OCI-LY1 (cell line): ENCODE measurements at regions not wholly inside any gene's neighbourhood (a gene's known extent, or its start where the extent isn't known, plus 50 kb on each side); places are given as distances from the start of the nearest gene placed in this dataset.

Source experiments
- H2AFZ ChIP-seq: fragments of 200-600 bp; sonication (generic), shearing (Covaris generic); 2 replicates; pipeline ENCODE4 v1.6.0; 2014; ENCODE audit warnings: antibody characterized with exemption, mild to moderate bottlenecking, low read length
- H3F3A ChIP-seq: fragments of 200-600 bp; sonication (generic), shearing (Covaris generic); 2 replicates; pipeline ENCODE4 v1.6.0; 2014; ENCODE audit warnings: mild to moderate bottlenecking, antibody characterized with exemption, low read length, moderate library complexity; ENCODE audit not compliant: insufficient read depth
- H3K27ac ChIP-seq: fragments of 200-600 bp; sonication (generic); 2 replicates; pipeline ENCODE4 v1.5.1; 2014; ENCODE audit warnings: low read length, mixed run types, mild to moderate bottlenecking, low read depth; ENCODE audit not compliant: poor library complexity, severe bottlenecking
- H3K27me3 ChIP-seq: fragments of 200-600 bp; sonication (generic); 2 replicates; pipeline ENCODE4 v1.6.0; 2014; ENCODE audit warnings: antibody characterized with exemption, mild to moderate bottlenecking, low read length, moderate library complexity; ENCODE audit not compliant: insufficient read depth
- H3K36me3 ChIP-seq: fragments of 200-600 bp; sonication (generic); 2 replicates; pipeline ENCODE4 v1.6.1; 2014; ENCODE audit warnings: mild to moderate bottlenecking, antibody characterized with exemption, low read length, moderate library complexity, mixed read lengths; ENCODE audit not compliant: insufficient read depth
- H3K4me1 ChIP-seq: fragments of 200-600 bp; sonication (generic); 2 replicates; pipeline ENCODE4 v1.5.1; 2014; ENCODE audit warnings: mild to moderate bottlenecking, low read length, moderate library complexity; ENCODE audit not compliant: insufficient read depth, severe bottlenecking
- H3K4me2 ChIP-seq: fragments of 200-600 bp; sonication (generic), shearing (Covaris generic); 2 replicates; pipeline ENCODE4 v1.6.1; 2014; ENCODE audit warnings: low read length
- H3K4me3 ChIP-seq: fragments of 200-600 bp; sonication (generic); 2 replicates; pipeline ENCODE4 v1.5.1; 2014; ENCODE audit warnings: low read length, low read depth, mild to moderate bottlenecking, mixed read lengths; ENCODE audit not compliant: poor library complexity, severe bottlenecking
- H3K79me2 ChIP-seq: fragments of 200-600 bp; shearing (Covaris generic); 2 replicates; pipeline ENCODE4 v1.6.1; 2016; ENCODE audit warnings: mixed run types, low read length, mixed read lengths; ENCODE audit not compliant: insufficient read depth
- H3K9ac ChIP-seq: fragments of 200-600 bp; sonication (generic), shearing (Covaris generic); 2 replicates; pipeline ENCODE4 v1.6.1; 2014; ENCODE audit warnings: mild to moderate bottlenecking, low read length, mixed read lengths
- H3K9me2 ChIP-seq: fragments of 200-600 bp; sonication (generic), shearing (Covaris generic); 2 replicates; pipeline ENCODE4 v1.6.1; 2014; ENCODE audit warnings: low read depth, mild to moderate bottlenecking, low read length, mixed read lengths
- H3K9me3 ChIP-seq: fragments of 200-600 bp; shearing (Covaris generic); 2 replicates; pipeline ENCODE4 v1.6.1; 2014; ENCODE audit warnings: low read length, mixed read lengths
- H4K20me1 ChIP-seq: fragments of 200-600 bp; sonication (generic), shearing (Covaris generic); 2 replicates; pipeline ENCODE4 v1.6.0; 2016; ENCODE audit warnings: mild to moderate bottlenecking, low read length; ENCODE audit not compliant: insufficient read depth
- EZH2 ChIP-seq: fragments of 200-600 bp; sonication (generic), shearing (Covaris generic); IDR thresholded peaks from 2 replicates; pipeline ENCODE4 v1.8.0; 2017; ENCODE audit warnings: borderline replicate concordance, mixed run types, mild to moderate bottlenecking, antibody characterized with exemption, low read length, moderate library complexity, mixed read lengths
- TF ChIP-seq, protein P1 (sequence below): fragments of 200-600 bp; sonication (generic), shearing (Covaris generic); IDR thresholded peaks from 2 replicates; pipeline ENCODE4 v1.5.1; 2017; ENCODE audit warnings: mild to moderate bottlenecking, antibody characterized with exemption, low read length, moderate library complexity, mixed read lengths

DNA sequence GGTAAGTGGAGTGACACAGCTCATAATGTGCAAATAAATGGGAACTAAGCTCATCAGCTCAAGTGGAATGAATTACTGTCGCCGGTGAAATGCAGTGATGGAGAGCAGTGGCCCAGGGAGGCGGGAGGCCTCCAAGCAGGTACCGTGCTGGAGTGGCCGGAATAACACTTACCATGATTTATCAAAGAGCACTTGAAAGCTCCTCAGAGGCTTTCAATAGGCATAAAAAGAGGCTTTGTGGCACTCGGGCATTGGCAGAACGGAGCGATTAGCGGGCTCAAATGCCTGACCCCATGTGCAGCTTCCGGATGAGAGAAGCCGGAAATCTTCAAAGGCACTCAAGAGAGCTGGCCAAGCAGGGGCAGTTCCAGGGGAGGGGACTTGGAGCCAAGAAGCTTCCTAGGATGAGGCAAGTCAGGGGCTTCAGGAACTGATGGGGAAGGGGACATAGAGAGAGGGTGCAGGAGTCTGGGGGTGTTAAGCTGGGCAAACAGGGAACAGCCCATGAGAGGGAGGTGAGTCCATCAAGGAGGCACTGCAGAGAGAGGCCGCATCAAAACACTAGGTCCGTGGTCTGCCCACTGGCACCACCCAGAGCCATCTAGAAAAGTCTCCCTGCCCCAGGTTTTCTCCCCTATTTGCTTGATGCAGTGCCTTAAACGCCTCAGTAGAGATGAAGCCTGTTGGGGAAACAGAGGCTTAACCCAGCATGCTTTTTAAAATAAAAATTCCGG is 144.0 kb upstream of the IRX6 start:
- Histone ChIP-seq H3K4me3 (no peak overlapping the region), H3K9me2 (no peaks in the 10 kb centered on the region), H3K27me3 (no peaks in the 10 kb centered on the region), H3K27ac (no peak overlapping the region), H3K36me3 (no peaks in the 10 kb centered on the region), H3K9ac (no peak overlapping the region), H3K4me2 (no peak overlapping the region), H3K79me2 (no peaks in the 10 kb centered on the region), H4K20me1 (no peaks in the 10 kb centered on the region), H3K4me1 (no peaks in the 10 kb centered on the region), H2AFZ (no peak overlapping the region), H3K9me3 (no peaks in the 10 kb centered on the region), H3F3A (no peaks in the 10 kb centered on the region)
- no peak for TF ChIP-seq EZH2
- TF ChIP-seq, protein P1, sequence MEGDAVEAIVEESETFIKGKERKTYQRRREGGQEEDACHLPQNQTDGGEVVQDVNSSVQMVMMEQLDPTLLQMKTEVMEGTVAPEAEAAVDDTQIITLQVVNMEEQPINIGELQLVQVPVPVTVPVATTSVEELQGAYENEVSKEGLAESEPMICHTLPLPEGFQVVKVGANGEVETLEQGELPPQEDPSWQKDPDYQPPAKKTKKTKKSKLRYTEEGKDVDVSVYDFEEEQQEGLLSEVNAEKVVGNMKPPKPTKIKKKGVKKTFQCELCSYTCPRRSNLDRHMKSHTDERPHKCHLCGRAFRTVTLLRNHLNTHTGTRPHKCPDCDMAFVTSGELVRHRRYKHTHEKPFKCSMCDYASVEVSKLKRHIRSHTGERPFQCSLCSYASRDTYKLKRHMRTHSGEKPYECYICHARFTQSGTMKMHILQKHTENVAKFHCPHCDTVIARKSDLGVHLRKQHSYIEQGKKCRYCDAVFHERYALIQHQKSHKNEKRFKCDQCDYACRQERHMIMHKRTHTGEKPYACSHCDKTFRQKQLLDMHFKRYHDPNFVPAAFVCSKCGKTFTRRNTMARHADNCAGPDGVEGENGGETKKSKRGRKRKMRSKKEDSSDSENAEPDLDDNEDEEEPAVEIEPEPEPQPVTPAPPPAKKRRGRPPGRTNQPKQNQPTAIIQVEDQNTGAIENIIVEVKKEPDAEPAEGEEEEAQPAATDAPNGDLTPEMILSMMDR, result no peak

DNA sequence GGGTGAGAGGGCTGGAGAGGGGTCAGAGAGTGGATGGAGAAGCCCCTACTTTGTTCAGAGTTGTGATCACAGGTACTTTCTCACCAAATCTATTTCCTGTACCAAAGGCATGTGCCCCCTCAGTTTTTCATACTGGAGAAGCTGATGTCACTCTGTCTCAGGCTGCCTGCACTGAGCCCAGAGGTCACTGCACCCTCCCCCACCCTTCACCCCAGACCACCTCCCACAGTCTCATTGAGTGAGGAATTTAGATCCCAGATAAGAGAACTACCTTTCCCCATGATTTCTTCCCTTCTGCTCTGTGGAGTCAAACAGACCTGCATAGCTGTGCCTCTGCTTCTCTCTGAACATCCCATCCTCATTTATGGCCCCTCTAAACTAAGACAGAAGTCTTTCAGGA is 140.0 kb upstream of the IRX6 start:
- Histone ChIP-seq H3K27ac (no peak overlapping the region), H3K9ac (no peak overlapping the region), H3K4me1 (no peaks in the 10 kb centered on the region), H2AFZ (no peak overlapping the region), H4K20me1 (no peaks in the 10 kb centered on the region), H3K9me2 (no peaks in the 10 kb centered on the region), H3F3A (no peaks in the 10 kb centered on the region), H3K27me3 (no peaks in the 10 kb centered on the region), H3K4me2 (no peak overlapping the region), H3K36me3 (no peaks in the 10 kb centered on the region), H3K9me3 (no peaks in the 10 kb centered on the region), H3K79me2 (no peaks in the 10 kb centered on the region), H3K4me3 (no peak overlapping the region)
- TF ChIP-seq, protein P1, result no peak
- no peak for TF ChIP-seq EZH2

DNA sequence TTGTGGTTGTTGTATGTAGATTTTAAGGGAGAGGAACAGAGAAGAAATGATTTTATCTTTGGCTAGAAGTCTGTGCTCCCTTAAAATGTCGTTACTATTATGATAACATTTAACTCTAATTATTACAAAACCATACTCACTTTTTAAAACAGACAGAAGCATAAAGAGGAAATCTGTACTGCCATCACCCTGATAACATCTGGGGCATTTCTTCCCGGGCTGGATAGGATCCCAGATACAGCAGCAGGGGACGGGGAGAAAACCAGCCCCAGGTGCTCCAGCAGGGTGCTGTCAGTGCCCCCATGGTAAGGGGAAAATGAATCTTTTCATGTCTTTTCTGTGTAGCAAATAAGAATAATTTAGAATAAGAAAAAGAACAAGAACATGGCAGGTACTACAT is 139.4 kb upstream of the IRX6 start:
- no peak overlapping the region for H3K27ac ChIP-seq
- H3K9ac ChIP-seq, result no peak overlapping the region
- no peak overlapping the region for H3K4me2 ChIP-seq
- H3K4me1 ChIP-seq, result no peaks in the 10 kb centered on the region
- no peaks in the 10 kb centered on the region for H3K79me2 ChIP-seq
- H3K27me3 ChIP-seq, result no peaks in the 10 kb centered on the region
- H2AFZ ChIP-seq, result no peak overlapping the region
- no peaks in the 10 kb centered on the region for H3K9me2 ChIP-seq
- H3K9me3 ChIP-seq, result no peaks in the 10 kb centered on the region
- H3K36me3 ChIP-seq, result no peaks in the 10 kb centered on the region
- H4K20me1 ChIP-seq, result no peaks in the 10 kb centered on the region
- H3K4me3 ChIP-seq, result no peak overlapping the region
- TF ChIP-seq EZH2, result no peak
- TF ChIP-seq, protein P1, result no peak
- H3F3A ChIP-seq, result no peaks in the 10 kb centered on the region
